SK-N-SH (cell line): ENCODE measurements at regions not wholly inside any gene's neighbourhood (a gene's known extent, or its start where the extent isn't known, plus 50 kb on each side); places are given as distances from the start of the nearest gene placed in this dataset.

ENCODE experiments used
- CTCF ChIA-PET: fragments of 300-600, 350-600 bp; formaldehyde crosslinking; extraction: SDS; loops from one replicate; lab custom pipeline; 2021; lab: Yijun Ruan, JAX
- POLR2A ChIA-PET: fragments of 350-600 bp; sonication (Branson Sonifier 250); formaldehyde crosslinking; extraction: SDS; loops from one replicate; lab custom pipeline; 2020; ENCODE audit warnings: antibody characterized with exemption, inconsistent platforms; lab: Yijun Ruan, JAX
- DNase-seq: peaks from one replicate; pipeline ENCODE4 v3.0.0; 2012
- H2AFZ ChIP-seq: fragments of 200-600 bp; sonication (generic); 2 replicates; pipeline ENCODE4 v1.8.1; 2016; ENCODE audit warnings: antibody characterized with exemption, mild to moderate bottlenecking, low read depth
- H3F3A ChIP-seq: fragments of 200-600 bp; sonication (generic); replicated peaks from 2 replicates; pipeline ENCODE3; 2016; ENCODE audit warnings: antibody characterized with exemption, mild to moderate bottlenecking; ENCODE audit not compliant: insufficient read depth
- H3K27ac ChIP-seq, 2 experiments: fragments of 200-500 bp in 1 of 2; fragments of 200-600 bp in 1 of 2; sonication (Bioruptor generic) in 1 of 2; sonication (generic), shearing (Covaris generic) in 1 of 2; 2 replicates each; pipeline versions ENCODE4 v1.5.1 to v1.6.1; 2014 to 2016; ENCODE audit warnings: low read depth in 2 of 2, inconsistent platforms in 1 of 2, low read length in 1 of 2, mild to moderate bottlenecking in 1 of 2, mixed read lengths in 1 of 2
- H3K27me3 ChIP-seq: fragments of 200-600 bp; sonication (generic), shearing (Covaris generic); 2 replicates; pipeline ENCODE4 v1.6.1; 2016; ENCODE audit warnings: mixed run types; ENCODE audit not compliant: insufficient read depth
- H3K36me3 ChIP-seq, 2 experiments: fragments of 200-500 bp in 1 of 2; fragments of 200-600 bp in 1 of 2; sonication (Bioruptor generic) in 1 of 2; sonication (generic) in 1 of 2; replicated peaks in 1 of 2; 2 replicates each; pipeline versions ENCODE3 to v1.5.1; 2014 to 2016; ENCODE audit warnings: low read length in 1 of 2, mild to moderate bottlenecking in 1 of 2; ENCODE audit not compliant: insufficient read depth in 2 of 2, control insufficient read depth in 1 of 2
- H3K4me1 ChIP-seq, 2 experiments: fragments of 200-500 bp in 1 of 2; fragments of 200-600 bp in 1 of 2; sonication (Bioruptor generic) in 1 of 2; sonication (generic), shearing (Covaris generic) in 1 of 2; 2 replicates each; pipeline versions ENCODE4 v1.5.1 to v1.6.1; 2014 to 2016; ENCODE audit warnings: low read depth in 1 of 2, low read length in 1 of 2, mixed run types in 1 of 2; ENCODE audit not compliant: insufficient read depth in 2 of 2, control insufficient read depth in 1 of 2
- H3K4me2 ChIP-seq: fragments of 200-600 bp; sonication (generic), shearing (Covaris generic); 2 replicates; pipeline ENCODE4 v1.6.1; 2017; ENCODE audit warnings: mixed run types
- H3K4me3 ChIP-seq, 2 experiments: fragments of 200-500 bp in 1 of 2; fragments of 200-600 bp in 1 of 2; sonication (Bioruptor generic) in 1 of 2; sonication (generic), shearing (Covaris generic) in 1 of 2; 2 replicates each; pipeline versions ENCODE4 v1.5.1 to v1.8.1; 2014 to 2016; ENCODE audit warnings: low read depth in 2 of 2, inconsistent platforms in 1 of 2, low read length in 1 of 2, mild to moderate bottlenecking in 1 of 2, mixed read lengths in 1 of 2, moderate library complexity in 1 of 2
- H3K79me2 ChIP-seq: fragments of 200-600 bp; sonication (generic); 2 replicates; pipeline ENCODE4 v1.8.1; 2017; ENCODE audit warnings: mild to moderate bottlenecking; ENCODE audit not compliant: insufficient read depth
- H3K9ac ChIP-seq: fragments of 200-600 bp; sonication (generic); 2 replicates; pipeline ENCODE4 v1.6.1; 2017; ENCODE audit warnings: mixed run types
- H3K9me2 ChIP-seq: fragments of 200-600 bp; sonication (generic); 2 replicates; pipeline ENCODE4 v1.6.1; 2017; ENCODE audit warnings: mixed run types
- H3K9me3 ChIP-seq: fragments of 200-600 bp; sonication (generic); 2 replicates; pipeline ENCODE4 v1.6.1; 2017; ENCODE audit warnings: mixed run types, mild to moderate bottlenecking, moderate library complexity
- H4K20me1 ChIP-seq: fragments of 200-600 bp; sonication (generic); 2 replicates; pipeline ENCODE4 v1.6.1; 2017; ENCODE audit warnings: mild to moderate bottlenecking, mixed run types; ENCODE audit not compliant: insufficient read depth
- GATA2 ChIP-seq: sonication (generic); formaldehyde crosslinking; IDR thresholded peaks from 2 replicates; pipeline ENCODE4 v1.5.0; 2020; ENCODE audit warnings: mild to moderate bottlenecking, missing genetic modification reagents
- TCF12 ChIP-seq: IDR thresholded peaks from 2 replicates; pipeline ENCODE4 v1.4.0; 2012
- TF ChIP-seq, protein P1 (sequence below): IDR thresholded peaks from 2 replicates; pipeline ENCODE4 v1.4.0; 2012; ENCODE audit warnings: low read depth
- TF ChIP-seq, protein P2 (sequence below): fragments of 150-350 bp; IDR thresholded peaks from 2 replicates; pipeline ENCODE4 v1.6.1; 2017; ENCODE audit warnings: antibody characterized with exemption, low read length, low read depth, borderline replicate concordance

DNA sequence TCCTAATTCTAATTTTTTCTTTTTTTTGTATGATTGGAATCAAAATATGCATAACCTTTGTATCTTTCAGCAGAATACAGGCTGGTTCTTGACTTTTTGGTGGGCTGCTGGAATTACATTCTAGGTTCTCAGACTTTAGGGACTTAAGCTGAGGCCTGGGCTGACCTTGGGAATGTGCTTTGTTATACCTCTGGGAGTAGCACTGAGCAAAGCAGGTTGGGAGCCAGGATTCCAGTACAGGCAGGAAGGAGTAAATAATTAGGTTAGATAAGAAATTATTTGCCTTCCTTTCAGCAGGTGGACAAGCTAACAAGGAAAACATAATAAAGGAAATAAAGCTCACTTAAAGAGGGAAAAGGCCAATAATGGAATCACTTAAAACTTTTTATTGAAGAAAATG, 49.9 kb upstream of the SLC4A4 start:
- Histone ChIP-seq H3K4me2 (no peak overlapping the region), H3K79me2 (no peaks in the 10 kb centered on the region), H3K9me2 (0 out of 2 replicates have a peak, but pooled peaks cover 3% of the 10 kb centered on the region), H2AFZ (no peak overlapping the region), H3K4me3 (no peak overlapping the region), H3K36me3 (no peaks in the 10 kb centered on the region), H3K9me3 (no peaks in the 10 kb centered on the region), H3K27ac (no peak overlapping the region), H3K27me3 (peaks cover 10% of the 10 kb centered on the region), H3K9ac (no peak overlapping the region), H4K20me1 (no peaks in the 10 kb centered on the region), H3K4me1 (no peaks in the 10 kb centered on the region), H3F3A (no peaks in the 10 kb centered on the region)
- TF ChIP-seq, protein P1, sequence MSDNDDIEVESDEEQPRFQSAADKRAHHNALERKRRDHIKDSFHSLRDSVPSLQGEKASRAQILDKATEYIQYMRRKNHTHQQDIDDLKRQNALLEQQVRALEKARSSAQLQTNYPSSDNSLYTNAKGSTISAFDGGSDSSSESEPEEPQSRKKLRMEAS = no peak
- TF ChIP-seq TCF12 = no peak
- TF ChIP-seq, protein P2, sequence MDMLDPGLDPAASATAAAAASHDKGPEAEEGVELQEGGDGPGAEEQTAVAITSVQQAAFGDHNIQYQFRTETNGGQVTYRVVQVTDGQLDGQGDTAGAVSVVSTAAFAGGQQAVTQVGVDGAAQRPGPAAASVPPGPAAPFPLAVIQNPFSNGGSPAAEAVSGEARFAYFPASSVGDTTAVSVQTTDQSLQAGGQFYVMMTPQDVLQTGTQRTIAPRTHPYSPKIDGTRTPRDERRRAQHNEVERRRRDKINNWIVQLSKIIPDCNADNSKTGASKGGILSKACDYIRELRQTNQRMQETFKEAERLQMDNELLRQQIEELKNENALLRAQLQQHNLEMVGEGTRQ = no peak
- TF ChIP-seq GATA2 (CRISPR knock-in tag) = no peak
- POLR2A ChIA-PET = no interaction called here
- CTCF ChIA-PET = no interaction called here
- DNase-seq = no peak
